Parathyroid adenoma (tissue), 2 donors: ENCODE measurements at regions not wholly inside any gene's neighbourhood (a gene's known extent, or its start where the extent isn't known, plus 50 kb on each side); places are given as distances from the start of the nearest gene placed in this dataset.

ENCODE experiments used
- H2AFZ ChIP-seq: fragments of 300-600 bp; sonication (generic); one replicate; pipeline ENCODE4 v1.7.0; 2017; ENCODE audit warnings: antibody characterized with exemption, mild to moderate bottlenecking
- H3K27ac ChIP-seq: fragments of 300-600 bp; sonication (generic); one replicate; pipeline ENCODE4 v1.7.0; 2017
- H3K27me3 ChIP-seq: fragments of 300-600 bp; sonication (generic); one replicate; pipeline ENCODE4 v1.7.0; 2017; ENCODE audit warnings: low read length; ENCODE audit not compliant: control insufficient read depth, insufficient read depth
- H3K36me3 ChIP-seq: fragments of 300-600 bp; sonication (generic); one replicate; pipeline ENCODE4 v1.7.0; 2017; ENCODE audit warnings: low read length; ENCODE audit not compliant: control insufficient read depth, insufficient read depth
- H3K4me1 ChIP-seq: fragments of 300-600 bp; sonication (generic); one replicate; pipeline ENCODE4 v1.7.0; 2017; ENCODE audit warnings: control low read depth
- H3K4me2 ChIP-seq: fragments of 300-600 bp; sonication (generic); one replicate; pipeline ENCODE4 v1.7.0; 2017; ENCODE audit warnings: low read length
- H3K4me3 ChIP-seq: fragments of 300-600 bp; sonication (generic); one replicate; pipeline ENCODE4 v1.7.0; 2017; ENCODE audit warnings: low read depth, low read length
- H3K79me2 ChIP-seq: fragments of 300-600 bp; sonication (generic); one replicate; pipeline ENCODE4 v1.7.0; 2017; ENCODE audit warnings: control low read depth
- H3K9ac ChIP-seq: fragments of 300-600 bp; sonication (generic); one replicate; pipeline ENCODE4 v1.7.0; 2017; ENCODE audit warnings: mild to moderate bottlenecking
- H3K9me3 ChIP-seq: fragments of 300-600 bp; sonication (generic); one replicate; pipeline ENCODE4 v1.7.0; 2017; ENCODE audit warnings: low read length; ENCODE audit not compliant: control insufficient read depth
- CTCF ChIP-seq: fragments of 300-600 bp; sonication (generic); IDR thresholded peaks from one replicate; pipeline ENCODE4 v1.7.0; 2017; ENCODE audit warnings: antibody characterized with exemption, mild to moderate bottlenecking
- donor health status: primary hyperparathyroidism.

DNA sequence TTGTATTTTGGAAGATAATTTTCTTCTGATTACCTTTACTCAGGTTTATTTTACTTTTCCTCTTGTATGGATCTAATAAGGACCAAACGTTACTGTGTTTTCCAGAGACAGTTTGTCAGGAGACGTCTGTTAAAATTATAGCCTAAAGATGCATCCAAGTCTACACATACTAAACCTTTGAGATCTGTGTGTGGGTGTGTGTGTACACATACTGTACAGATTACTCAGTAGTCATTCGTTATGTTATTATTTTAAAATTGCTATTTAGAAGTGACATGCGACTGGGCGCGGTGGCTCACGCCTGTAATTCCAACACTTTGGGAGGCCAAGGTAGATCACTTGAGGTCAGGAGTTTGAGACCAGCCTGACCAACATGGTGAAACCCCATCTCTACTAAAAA, 51.6 kb upstream of the CNTLN start:
- Histone ChIP-seq H3K36me3 (no peaks in the 10 kb centered on the region), H3K4me2 (no peak overlapping the region), H3K27me3 (no peaks in the 10 kb centered on the region), H3K79me2 (no peaks in the 10 kb centered on the region), H3K9ac (no peak overlapping the region), H2AFZ (no peak overlapping the region), H3K9me3 (no peaks in the 10 kb centered on the region), H3K4me3 (no peak overlapping the region), H3K27ac (no peak overlapping the region), H3K4me1 (no peaks in the 10 kb centered on the region)
- TF ChIP-seq CTCF: no peak

DNA sequence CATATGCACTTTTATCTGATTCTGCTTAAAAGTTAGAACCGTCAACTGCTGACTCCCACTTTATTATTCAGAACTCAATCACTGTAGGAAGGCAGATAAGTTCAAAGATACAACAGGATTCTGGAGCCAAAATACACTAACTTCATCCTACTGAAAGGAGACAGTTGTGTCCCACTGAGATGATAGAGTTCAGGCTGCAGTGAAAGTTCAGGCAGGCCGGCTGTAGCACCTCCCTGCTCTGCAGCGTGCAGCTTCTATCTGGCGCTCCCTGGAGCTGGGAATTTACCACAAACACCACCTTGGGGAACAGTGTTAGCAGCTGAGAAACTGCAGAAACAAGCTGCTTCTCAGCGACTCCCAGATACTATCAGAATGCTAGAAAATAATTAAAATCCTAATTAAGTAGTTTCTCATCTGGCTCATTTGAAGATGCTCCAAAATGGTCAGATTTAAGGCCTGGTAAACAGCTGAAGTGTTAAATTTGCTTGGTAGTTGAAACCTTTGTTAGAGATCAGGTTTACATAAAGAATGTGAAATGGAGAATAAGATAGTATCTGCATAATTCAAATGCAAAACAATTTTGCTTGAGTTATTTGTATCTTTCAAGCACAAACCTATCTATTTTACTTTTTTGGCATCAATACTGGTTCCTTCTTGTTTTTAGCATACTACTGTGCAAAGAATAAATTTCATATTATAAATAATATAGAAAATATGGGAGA, 52.3 kb upstream of the CNTLN start:
- Histone ChIP-seq H2AFZ (peak overlapping the region; percentile 64), H3K9me3 (no peaks in the 10 kb centered on the region), H3K27ac (no peak overlapping the region), H3K36me3 (no peaks in the 10 kb centered on the region), H3K79me2 (no peaks in the 10 kb centered on the region), H3K4me2 (no peak overlapping the region), H3K27me3 (no peaks in the 10 kb centered on the region), H3K4me1 (no peaks in the 10 kb centered on the region), H3K4me3 (no peak overlapping the region), H3K9ac (no peak overlapping the region)
- no peak for TF ChIP-seq CTCF

DNA sequence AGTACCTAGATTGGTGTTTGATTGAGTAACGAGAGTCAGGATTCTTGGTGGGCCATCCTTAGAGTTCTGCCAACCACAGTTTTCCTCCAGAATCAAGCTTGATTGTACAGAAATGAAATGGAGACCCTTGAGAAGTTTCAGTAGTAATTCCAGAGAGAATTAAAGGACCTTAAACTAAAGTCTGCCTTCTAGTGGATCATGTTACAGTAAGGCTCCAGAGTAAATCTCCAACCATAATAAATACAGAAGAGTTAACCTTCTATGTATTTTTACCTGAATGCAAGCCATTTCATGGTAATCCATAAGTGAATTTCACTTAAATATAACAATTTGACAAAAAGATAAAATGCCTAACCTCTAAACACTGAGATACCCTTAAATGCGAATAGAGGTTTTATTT, 53.0 kb upstream of the CNTLN start:
- peak overlapping the region; percentile 18 for H2AFZ ChIP-seq
- no peaks in the 10 kb centered on the region for H3K9me3 ChIP-seq
- no peak overlapping the region for H3K4me2 ChIP-seq
- no peak overlapping the region for H3K4me3 ChIP-seq
- no peaks in the 10 kb centered on the region for H3K4me1 ChIP-seq
- H3K27ac ChIP-seq: no peak overlapping the region
- TF ChIP-seq CTCF: no peak
- H3K79me2 ChIP-seq: no peaks in the 10 kb centered on the region
- H3K27me3 ChIP-seq: no peaks in the 10 kb centered on the region
- H3K36me3 ChIP-seq: no peaks in the 10 kb centered on the region
- no peak overlapping the region for H3K9ac ChIP-seq

DNA sequence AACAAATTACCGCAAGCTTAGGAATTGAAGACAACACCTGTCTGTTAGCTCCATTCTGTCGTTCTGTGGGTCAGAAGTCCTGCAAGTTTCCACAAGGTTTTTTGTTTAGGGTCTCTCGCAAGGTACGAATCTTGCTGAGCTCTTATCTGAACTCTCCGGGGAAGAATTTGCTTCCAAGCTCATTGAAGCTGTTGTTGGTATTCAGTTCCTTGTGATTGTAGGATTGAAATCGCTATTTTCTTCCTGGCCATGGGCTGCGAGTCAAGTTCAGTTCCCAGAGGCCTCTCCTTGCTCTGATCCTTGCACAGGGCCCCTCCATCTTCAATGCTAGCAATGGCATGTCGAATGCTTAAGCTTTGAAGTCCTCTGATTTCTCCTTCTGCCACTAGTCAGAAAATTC, 53.5 kb upstream of the CNTLN start:
- Histone ChIP-seq H3K4me3 (no peak overlapping the region), H3K9ac (no peak overlapping the region), H3K4me1 (no peaks in the 10 kb centered on the region), H3K9me3 (no peaks in the 10 kb centered on the region), H3K79me2 (no peaks in the 10 kb centered on the region), H3K27ac (no peak overlapping the region), H3K36me3 (no peaks in the 10 kb centered on the region), H3K4me2 (no peak overlapping the region), H3K27me3 (no peaks in the 10 kb centered on the region), H2AFZ (peak overlapping the region; percentile 18)
- no peak for TF ChIP-seq CTCF
